ENCODE measurements at regions not wholly inside any gene's neighbourhood (a gene's known extent, or its start where the extent isn't known, plus 50 kb on each side); places are given as distances from the start of the nearest gene placed in this dataset.

DNA sequence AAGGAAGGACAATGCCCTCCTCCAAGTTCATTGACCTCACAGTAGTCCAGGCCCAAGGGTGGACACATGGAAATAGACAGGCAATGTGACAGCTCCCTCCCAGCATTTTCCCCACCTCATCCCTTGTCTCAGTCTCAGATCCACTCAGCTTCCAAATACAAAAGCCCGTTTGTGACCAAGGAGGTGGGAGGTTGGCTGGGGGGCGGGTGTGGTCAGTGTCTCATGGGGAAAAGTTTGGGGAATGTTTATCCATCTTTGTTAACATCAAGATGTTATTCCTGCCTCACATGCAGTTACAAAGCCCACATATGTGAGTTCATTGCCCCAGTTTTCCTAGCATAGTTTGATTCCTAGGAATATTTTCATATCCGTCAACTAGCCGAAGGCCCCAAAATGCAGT lies 338.5 kb upstream of the PPP2R3A start:
- TF ChIP-seq EZH2 (IDR thresholded peaks at IDR 0.05; ENCODE audit: borderline replicate concordance, low read length), result no peak
- TF ChIP-seq, protein P1, sequence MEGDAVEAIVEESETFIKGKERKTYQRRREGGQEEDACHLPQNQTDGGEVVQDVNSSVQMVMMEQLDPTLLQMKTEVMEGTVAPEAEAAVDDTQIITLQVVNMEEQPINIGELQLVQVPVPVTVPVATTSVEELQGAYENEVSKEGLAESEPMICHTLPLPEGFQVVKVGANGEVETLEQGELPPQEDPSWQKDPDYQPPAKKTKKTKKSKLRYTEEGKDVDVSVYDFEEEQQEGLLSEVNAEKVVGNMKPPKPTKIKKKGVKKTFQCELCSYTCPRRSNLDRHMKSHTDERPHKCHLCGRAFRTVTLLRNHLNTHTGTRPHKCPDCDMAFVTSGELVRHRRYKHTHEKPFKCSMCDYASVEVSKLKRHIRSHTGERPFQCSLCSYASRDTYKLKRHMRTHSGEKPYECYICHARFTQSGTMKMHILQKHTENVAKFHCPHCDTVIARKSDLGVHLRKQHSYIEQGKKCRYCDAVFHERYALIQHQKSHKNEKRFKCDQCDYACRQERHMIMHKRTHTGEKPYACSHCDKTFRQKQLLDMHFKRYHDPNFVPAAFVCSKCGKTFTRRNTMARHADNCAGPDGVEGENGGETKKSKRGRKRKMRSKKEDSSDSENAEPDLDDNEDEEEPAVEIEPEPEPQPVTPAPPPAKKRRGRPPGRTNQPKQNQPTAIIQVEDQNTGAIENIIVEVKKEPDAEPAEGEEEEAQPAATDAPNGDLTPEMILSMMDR (conservative IDR thresholded peaks at IDR 0.05 in 1 of 2, IDR thresholded peaks at IDR 0.05 in 1 of 2; ENCODE audit: extremely low read depth in 1 of 2, insufficient read depth in 1 of 2, low read depth in 1 of 2, low read length in 2 of 2), result no peak

Measured in mammary epithelial cell (primary cell).